Mesodermal cell (in vitro differentiated cells): ENCODE measurements at regions not wholly inside any gene's neighbourhood (a gene's known extent, or its start where the extent isn't known, plus 50 kb on each side); places are given as distances from the start of the nearest gene placed in this dataset.

Source experiments
- H3K27ac ChIP-seq: 2 replicates; pipeline ENCODE4 v1.7.0; 2013; ENCODE audit warnings: mild to moderate bottlenecking, low read depth, low read length, moderate library complexity; ENCODE audit not compliant: severe bottlenecking
- H3K36me3 ChIP-seq: 2 replicates; pipeline ENCODE4 v1.7.1; 2013; ENCODE audit warnings: mild to moderate bottlenecking, low read length, moderate library complexity; ENCODE audit not compliant: control insufficient read depth, insufficient read depth
- H3K4me1 ChIP-seq: one replicate; pipeline ENCODE4 v1.7.1; 2013; ENCODE audit warnings: mild to moderate bottlenecking, low read length; ENCODE audit not compliant: insufficient read depth, control insufficient read depth, poor library complexity, severe bottlenecking
- H3K4me3 ChIP-seq: 2 replicates; pipeline ENCODE4 v1.7.0; 2013; ENCODE audit warnings: low read length, control low read depth, mild to moderate bottlenecking; ENCODE audit not compliant: insufficient read depth, poor library complexity, severe bottlenecking; ENCODE audit errors: extremely low read depth
- H3K9me3 ChIP-seq: 2 replicates; pipeline ENCODE4 v1.7.1; 2013; ENCODE audit warnings: mild to moderate bottlenecking, low read length, moderate library complexity; ENCODE audit not compliant: control insufficient read depth
- WGBS, 2 experiments: methylation state at CpG; one replicate each; pipeline ENCODE4 v1.1.5; 2013; ENCODE audit warnings: missing lambda C conversion rate in 2 of 2; ENCODE audit not compliant: insufficient coverage in 2 of 2; 5-methylcytosine and 5-hydroxymethylcytosine counted together

DNA sequence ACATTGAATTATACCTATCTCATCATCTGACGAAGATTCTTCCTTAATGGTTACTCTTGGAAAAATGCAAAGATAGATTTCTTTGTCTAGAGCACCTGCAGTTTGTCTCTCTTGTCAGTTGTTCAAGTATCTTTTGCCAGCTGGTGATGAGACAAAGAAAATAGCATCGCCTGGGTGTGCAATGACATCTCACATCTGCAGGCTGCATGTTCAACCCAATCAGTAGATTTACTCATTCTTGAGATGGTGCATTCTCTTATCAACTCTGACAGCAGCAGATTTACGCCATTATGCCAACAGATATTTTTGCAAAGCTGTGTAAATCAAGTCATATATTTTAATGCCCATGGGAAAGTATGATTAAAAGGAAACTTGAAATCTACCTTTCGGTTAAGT, 164.6 kb upstream of the PDGFD start:
- 77 to 89% methylated on average over 1 of the region's 4 CpGs for whole genome bisulfite sequencing, 2 experiments
- Histone ChIP-seq H3K4me3 (no peak overlapping the region), H3K27ac (no peak overlapping the region), H3K36me3 (no peaks in the 10 kb centered on the region), H3K9me3 (no peaks in the 10 kb centered on the region), H3K4me1 (no peaks in the 10 kb centered on the region)

DNA sequence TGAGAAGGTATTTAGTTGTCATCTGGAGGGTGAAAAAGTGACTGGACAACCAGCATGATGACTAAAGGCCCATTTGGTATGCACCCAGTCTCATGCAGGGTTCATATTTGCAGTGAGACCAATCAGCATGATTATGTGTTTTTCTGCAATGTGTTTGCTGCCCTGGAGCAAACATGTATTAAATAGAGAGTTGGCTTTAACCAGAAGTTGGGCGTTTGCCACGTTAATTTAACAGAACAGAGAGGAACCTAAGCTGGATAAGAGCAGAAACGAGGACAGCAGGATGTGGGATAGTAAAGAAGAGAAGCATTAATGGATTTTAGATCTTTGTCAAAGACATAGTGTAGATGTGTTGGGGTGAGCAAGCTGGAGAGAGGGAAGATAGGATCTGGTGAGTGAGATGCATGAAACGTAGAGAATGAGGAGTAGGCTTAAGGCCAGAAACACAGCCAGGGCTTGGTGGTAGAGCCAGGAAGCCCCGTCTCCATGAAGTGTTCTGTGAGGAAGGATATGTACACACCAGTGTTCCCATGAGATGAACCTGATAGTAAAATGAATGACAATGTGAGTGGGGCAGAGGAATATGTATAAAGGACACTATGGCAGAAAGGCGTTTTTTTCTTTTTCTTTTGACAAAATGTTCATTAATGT, 164.0 kb upstream of the PDGFD start:
- H3K4me3 ChIP-seq, result no peak overlapping the region
- no peaks in the 10 kb centered on the region for H3K36me3 ChIP-seq
- no peaks in the 10 kb centered on the region for H3K9me3 ChIP-seq
- H3K4me1 ChIP-seq, result no peaks in the 10 kb centered on the region
- 93% methylated on average over 5 of the region's 6 CpGs for WGBS, 2 experiments
- no peak overlapping the region for H3K27ac ChIP-seq

GRCh38 chr11:104325093-104325492, 161.1 kb upstream of the PDGFD start:
- WGBS, 2 experiments, result no CpG with 5 or more reads among the region's 1 CpG
- no peaks in the 10 kb centered on the region for H3K9me3 ChIP-seq
- no peaks in the 10 kb centered on the region for H3K36me3 ChIP-seq
- H3K4me1 ChIP-seq, result no peaks in the 10 kb centered on the region
- H3K4me3 ChIP-seq, result no peak overlapping the region
- H3K27ac ChIP-seq, result no peak overlapping the region

DNA sequence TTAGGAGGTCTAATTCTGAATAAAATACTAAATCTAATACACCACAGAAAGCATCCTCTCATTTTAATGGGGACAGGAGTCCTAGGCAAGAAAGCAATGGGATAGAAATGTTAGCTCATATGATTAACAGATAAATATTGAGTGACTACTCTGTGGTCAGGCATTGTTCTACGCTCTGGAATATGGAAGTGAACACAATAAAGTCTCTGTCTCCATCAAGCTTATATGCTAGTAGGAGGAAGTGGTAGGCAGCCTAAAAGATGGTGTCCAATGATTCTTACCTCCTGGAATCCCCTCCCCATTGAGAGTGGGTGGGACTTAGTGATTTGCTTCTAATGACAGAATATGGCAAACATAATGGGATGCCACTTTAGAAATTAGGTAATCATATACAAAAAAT, 160.3 kb upstream of the PDGFD start:
- Histone ChIP-seq H3K4me1 (no peaks in the 10 kb centered on the region), H3K27ac (no peak overlapping the region), H3K9me3 (no peaks in the 10 kb centered on the region), H3K36me3 (no peaks in the 10 kb centered on the region), H3K4me3 (no peak overlapping the region)
- no CpG with 5 or more reads among the region's 1 CpG for WGBS, 2 experiments

DNA sequence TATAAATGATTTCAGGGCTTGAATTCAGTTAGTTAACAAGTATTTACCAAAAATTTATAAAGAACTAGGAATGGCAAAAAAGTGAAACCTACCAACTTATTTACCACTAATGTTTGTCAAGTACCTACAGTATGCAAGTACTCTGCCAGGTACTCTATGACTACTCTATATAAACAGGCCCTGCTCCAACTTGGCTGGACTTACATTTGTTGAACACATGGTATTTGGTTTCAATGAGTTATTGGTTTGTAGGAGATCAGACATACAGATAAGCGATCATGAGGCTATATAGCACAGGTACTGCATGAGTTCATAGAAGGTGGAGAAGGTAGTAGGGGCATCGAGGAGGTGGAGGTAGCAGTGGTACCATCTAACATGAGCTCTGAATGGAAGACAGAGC, 159.9 kb upstream of the PDGFD start:
- Histone ChIP-seq H3K9me3 (no peaks in the 10 kb centered on the region), H3K27ac (no peak overlapping the region), H3K4me3 (no peak overlapping the region), H3K4me1 (no peaks in the 10 kb centered on the region), H3K36me3 (no peaks in the 10 kb centered on the region)
- WGBS, 2 experiments, result 88 to 92% methylated on average over 1 to 2 of the region's 2 CpGs

DNA sequence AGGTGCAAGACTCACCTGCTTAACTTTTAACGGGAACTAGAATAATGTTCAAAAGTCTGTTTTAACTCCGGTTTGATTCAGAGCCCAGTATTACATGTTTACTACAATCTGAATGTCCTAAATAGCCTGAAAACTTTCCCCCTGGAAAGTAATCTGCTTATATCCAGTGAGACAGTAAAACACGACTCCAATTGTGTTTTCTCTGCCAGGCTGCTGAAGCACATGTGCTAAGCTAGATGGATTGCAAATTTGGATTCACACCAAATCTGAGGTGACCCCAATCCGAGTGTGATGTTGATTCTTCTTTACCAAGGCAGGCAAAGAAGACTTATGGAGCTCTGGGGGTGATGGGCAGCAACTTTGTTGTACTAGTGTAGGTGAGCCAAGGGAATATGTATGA, 158.7 kb upstream of the PDGFD start:
- no peak overlapping the region for H3K27ac ChIP-seq
- H3K36me3 ChIP-seq, result no peaks in the 10 kb centered on the region
- WGBS, 2 experiments, result 80 to 90% methylated on average over 3 to 4 of the region's 4 CpGs
- no peaks in the 10 kb centered on the region for H3K4me1 ChIP-seq
- H3K4me3 ChIP-seq, result no peak overlapping the region
- H3K9me3 ChIP-seq, result no peaks in the 10 kb centered on the region

- no peaks in the 10 kb centered on the region for H3K4me1 ChIP-seq
- no peaks in the 10 kb centered on the region for H3K36me3 ChIP-seq
- no peaks in the 10 kb centered on the region for H3K9me3 ChIP-seq
- H3K4me3 ChIP-seq, result no peak overlapping the region
- no peak overlapping the region for H3K27ac ChIP-seq
- WGBS, 2 experiments, result 83% methylated on average over 1 of the region's 1 CpG; no CpG with 5 or more reads in 1 of the 2 experiments
These were observed 157.0 kb upstream of the PDGFD start for GRCh38 chr11:104320956-104321355.

DNA sequence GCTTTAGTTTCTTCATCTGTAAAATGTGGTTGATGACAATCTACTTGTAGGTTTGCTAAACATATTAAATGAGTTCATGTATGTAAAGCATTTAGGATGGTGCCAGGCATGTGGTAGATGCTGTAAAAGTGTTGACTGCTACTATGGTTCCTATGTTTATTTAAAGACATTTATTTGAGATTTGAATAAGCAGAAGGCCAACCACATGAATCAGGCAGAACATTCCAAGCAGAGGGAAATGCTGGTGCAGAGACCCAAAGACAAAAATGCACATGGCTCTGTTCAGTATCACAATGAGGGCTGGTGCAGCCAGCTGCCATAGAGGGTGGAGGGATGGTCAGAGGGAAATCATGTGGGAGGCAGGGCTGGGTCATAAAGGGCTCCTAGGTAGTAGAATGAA, 156.2 kb upstream of the PDGFD start:
- Histone ChIP-seq H3K4me1 (no peaks in the 10 kb centered on the region), H3K27ac (no peak overlapping the region), H3K4me3 (no peak overlapping the region), H3K9me3 (no peaks in the 10 kb centered on the region), H3K36me3 (no peaks in the 10 kb centered on the region)

GRCh38 chr11:104319396-104319795, 155.4 kb upstream of the PDGFD start:
- Histone ChIP-seq H3K36me3 (no peaks in the 10 kb centered on the region), H3K4me3 (no peak overlapping the region), H3K27ac (no peak overlapping the region), H3K9me3 (no peaks in the 10 kb centered on the region), H3K4me1 (no peaks in the 10 kb centered on the region)
- 83 to 90% methylated on average over 2 to 3 of the region's 4 CpGs for WGBS, 2 experiments

- Histone ChIP-seq H3K27ac (no peak overlapping the region), H3K9me3 (no peaks in the 10 kb centered on the region), H3K4me3 (no peak overlapping the region), H3K4me1 (no peaks in the 10 kb centered on the region), H3K36me3 (no peaks in the 10 kb centered on the region)
- WGBS, 2 experiments, result 83 to 100% methylated on average over 1 of the region's 2 CpGs
These were observed 143.0 kb upstream of the PDGFD start for GRCh38 chr11:104306862-104307474.

- H3K4me1 ChIP-seq, result no peaks in the 10 kb centered on the region
- 86% methylated on average over 1 of the region's 1 CpG; no CpG with 5 or more reads in 1 of the 2 experiments for WGBS, 2 experiments
- H3K36me3 ChIP-seq, result no peaks in the 10 kb centered on the region
- H3K4me3 ChIP-seq, result no peak overlapping the region
- no peaks in the 10 kb centered on the region for H3K9me3 ChIP-seq
- no peak overlapping the region for H3K27ac ChIP-seq
These were observed 137.8 kb upstream of the PDGFD start for GRCh38 chr11:104301776-104302175.
